Astrocyte of the spinal cord (primary cell): ENCODE measurements at regions not wholly inside any gene's neighbourhood (a gene's known extent, or its start where the extent isn't known, plus 50 kb on each side); places are given as distances from the start of the nearest gene placed in this dataset.

Experiments
- DNase-seq: peaks from one replicate; pipeline ENCODE4 v3.0.0; 2011; ENCODE audit warnings: low read depth, low spot score
- H3K4me3 ChIP-seq: 2 replicates; pipeline ENCODE4 v1.5.1; 2011; ENCODE audit warnings: low read depth, mild to moderate bottlenecking, low read length, moderate library complexity
- in situ Hi-C: cut with HindIII; loops from 2 replicates; pipeline ENCODE4 v1.10.0; 2017; ENCODE audit warnings: low sequenced_read_pairs
- TF ChIP-seq, protein P1 (sequence below): IDR thresholded peaks from 2 replicates; pipeline ENCODE4 v1.5.1; 2012; ENCODE audit warnings: low read depth, mild to moderate bottlenecking, low read length, inconsistent platforms

DNA sequence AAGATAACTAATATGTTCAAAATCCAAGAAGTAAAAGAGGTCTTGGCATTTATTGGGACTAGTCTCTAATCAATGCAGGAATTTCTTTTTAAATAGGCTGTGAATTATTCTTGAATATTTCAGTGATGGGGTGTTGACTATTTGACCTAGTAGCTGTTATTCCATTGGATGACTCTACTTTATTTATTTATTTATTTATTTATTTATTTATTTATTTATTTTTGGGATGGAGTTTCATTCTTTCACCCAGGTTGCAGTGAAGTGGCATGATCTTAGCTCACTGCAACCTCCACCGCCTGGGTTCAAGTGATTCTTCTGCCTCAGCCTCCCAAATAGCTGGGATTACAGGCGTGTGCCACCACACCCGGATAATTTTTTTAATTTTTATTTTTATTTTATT is 1227.8 kb downstream of the ZPLD1 start:
- DNase-seq = no peak
- in situ Hi-C loops = no loop called here
- TF ChIP-seq, protein P1, sequence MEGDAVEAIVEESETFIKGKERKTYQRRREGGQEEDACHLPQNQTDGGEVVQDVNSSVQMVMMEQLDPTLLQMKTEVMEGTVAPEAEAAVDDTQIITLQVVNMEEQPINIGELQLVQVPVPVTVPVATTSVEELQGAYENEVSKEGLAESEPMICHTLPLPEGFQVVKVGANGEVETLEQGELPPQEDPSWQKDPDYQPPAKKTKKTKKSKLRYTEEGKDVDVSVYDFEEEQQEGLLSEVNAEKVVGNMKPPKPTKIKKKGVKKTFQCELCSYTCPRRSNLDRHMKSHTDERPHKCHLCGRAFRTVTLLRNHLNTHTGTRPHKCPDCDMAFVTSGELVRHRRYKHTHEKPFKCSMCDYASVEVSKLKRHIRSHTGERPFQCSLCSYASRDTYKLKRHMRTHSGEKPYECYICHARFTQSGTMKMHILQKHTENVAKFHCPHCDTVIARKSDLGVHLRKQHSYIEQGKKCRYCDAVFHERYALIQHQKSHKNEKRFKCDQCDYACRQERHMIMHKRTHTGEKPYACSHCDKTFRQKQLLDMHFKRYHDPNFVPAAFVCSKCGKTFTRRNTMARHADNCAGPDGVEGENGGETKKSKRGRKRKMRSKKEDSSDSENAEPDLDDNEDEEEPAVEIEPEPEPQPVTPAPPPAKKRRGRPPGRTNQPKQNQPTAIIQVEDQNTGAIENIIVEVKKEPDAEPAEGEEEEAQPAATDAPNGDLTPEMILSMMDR = no peak
- H3K4me3 ChIP-seq = no peak overlapping the region

DNA sequence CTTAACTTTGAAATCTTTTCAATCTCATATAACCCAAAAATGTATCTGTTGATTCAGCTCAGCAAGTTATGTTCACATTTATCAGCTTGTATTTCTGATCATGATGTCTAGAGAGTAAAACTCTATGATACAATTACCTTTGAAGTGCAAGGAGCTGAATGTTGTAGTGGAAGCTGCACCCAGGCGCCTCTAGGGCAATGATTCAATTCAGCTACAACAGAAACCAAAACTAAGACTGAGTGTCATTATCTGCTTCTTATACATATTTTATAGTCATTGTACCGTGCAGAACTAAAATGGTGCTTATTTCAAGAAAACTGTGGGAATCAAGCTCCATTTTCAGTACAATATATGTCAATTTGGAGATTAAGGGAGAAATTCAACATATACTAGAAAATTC is 1237.5 kb downstream of the ZPLD1 start:
- DNase-seq = no peak
- TF ChIP-seq, protein P1 = no peak
- H3K4me3 ChIP-seq = no peak overlapping the region
- in situ Hi-C loops = no loop called here

DNA sequence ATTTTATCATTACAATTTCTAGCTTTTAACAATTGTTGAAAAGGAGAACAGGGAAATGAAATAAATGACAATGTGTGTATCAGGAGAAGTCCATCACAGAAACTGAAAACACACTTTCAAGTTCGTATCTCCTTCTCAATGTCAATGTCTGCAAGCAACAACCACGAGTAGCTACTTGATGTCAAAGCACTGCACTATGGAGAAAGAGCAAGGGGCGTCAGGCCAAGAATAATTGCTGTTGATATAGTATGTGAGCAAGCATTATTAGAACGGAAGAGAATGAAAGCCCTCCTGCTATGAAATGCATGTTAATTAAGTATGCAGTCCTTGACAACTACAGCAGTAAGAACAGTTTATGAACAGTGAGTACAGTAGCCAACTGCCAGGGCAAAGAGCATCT is 1250.1 kb downstream of the ZPLD1 start:
- H3K4me3 ChIP-seq = no peak overlapping the region
- no peak for DNase-seq
- TF ChIP-seq, protein P1 = no peak
- in situ Hi-C loops = no loop called here

DNA sequence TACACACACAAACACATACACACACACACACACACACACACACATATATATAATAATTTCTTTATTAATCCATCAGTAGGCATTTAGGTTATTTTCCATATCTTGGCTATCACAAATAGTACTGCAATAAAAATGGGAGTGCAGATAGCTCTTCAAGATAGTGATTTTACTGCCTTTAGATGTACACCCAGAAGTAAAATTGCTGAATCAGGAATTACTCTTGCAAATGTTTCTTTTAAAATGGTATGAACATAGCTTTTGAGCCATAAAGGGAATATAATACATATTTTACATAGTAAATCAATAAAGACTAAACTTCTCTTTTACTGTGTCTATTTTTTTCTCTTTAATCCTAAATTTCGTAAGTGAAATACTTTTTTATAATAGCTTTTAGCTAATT is 1251.1 kb downstream of the ZPLD1 start:
- H3K4me3 ChIP-seq = no peak overlapping the region
- no peak for DNase-seq
- in situ Hi-C loops = no loop called here
- TF ChIP-seq, protein P1 = no peak

DNA sequence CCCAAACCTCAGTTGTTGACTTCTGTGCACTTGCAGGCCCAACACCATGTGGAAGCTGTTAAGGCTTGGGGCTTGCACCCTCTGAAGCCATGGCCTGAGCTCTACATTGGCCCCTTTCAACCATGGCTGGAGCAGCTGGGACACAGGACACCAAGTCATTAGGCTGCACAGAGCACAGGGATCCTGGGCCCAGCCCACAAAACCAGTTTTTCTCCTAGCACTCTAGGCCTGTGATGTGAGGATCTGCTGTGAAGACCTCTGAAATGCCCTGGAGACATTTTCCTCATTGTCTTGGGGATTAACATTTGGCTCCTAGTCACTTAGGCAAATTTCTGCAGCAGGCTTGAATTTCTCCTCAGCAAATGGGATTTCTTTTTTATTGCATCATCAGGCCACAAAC is 1255.7 kb downstream of the ZPLD1 start:
- TF ChIP-seq, protein P1 = no peak
- in situ Hi-C loops = no loop called here
- no peak overlapping the region for H3K4me3 ChIP-seq
- DNase-seq = no peak

DNA sequence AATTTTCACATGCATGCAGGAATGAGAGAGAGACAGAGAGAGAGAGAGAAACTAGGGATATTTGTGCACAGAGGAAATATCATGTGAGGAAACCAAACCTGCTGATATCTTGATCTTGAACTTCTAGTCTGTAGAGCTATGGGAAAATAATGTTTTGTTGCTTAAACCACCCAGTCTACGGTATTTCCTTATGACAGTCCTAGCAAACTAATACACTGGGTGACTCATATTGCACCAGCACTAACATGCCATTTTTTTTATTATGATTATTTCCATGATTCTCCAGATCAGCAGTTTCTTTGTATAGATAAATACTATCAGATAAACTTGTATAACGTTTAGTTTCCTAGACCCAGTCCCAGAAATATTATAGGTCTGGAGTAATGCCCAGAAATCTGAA is 1259.0 kb downstream of the ZPLD1 start:
- in situ Hi-C loops = no loop called here

DNA sequence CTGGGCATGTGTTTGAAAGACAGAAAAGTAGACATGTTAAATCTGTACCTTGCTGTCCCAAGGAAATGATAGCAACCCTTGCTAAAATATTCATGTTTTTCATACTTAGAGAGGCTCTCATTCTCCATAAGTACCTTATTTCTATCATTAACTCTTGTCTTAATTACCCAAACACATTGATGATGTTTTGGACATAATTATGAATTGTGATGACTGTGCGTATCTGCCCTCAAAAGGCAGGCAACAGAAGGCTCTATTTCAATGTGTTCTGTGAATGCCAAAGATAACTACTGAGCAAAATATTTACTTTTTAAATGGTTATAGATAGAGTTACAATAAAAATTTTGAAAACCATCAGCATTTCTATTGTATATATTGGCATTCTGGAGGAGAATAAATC is 1263.8 kb downstream of the ZPLD1 start:
- in situ Hi-C loops = no loop called here
- TF ChIP-seq, protein P1 = no peak
- no peak overlapping the region for H3K4me3 ChIP-seq
- DNase-seq = no peak

More for the DNA sequence above, 1259.0 kb downstream of the ZPLD1 start:
- DNase-seq = no peak
- TF ChIP-seq, protein P1 = no peak
- H3K4me3 ChIP-seq = no peak overlapping the region
